AG10803 (cell line): ENCODE measurements at regions not wholly inside any gene's neighbourhood (a gene's known extent, or its start where the extent isn't known, plus 50 kb on each side); places are given as distances from the start of the nearest gene placed in this dataset.

ENCODE experiments used
- DNase-seq: peaks from one replicate; pipeline ENCODE4 v3.0.0; 2010; ENCODE audit warnings: low read depth
- H3K4me3 ChIP-seq: 2 replicates; pipeline ENCODE4 v1.5.1; 2011; ENCODE audit warnings: mild to moderate bottlenecking, low read length, control low read depth
- TF ChIP-seq, protein P1 (sequence below): conservative IDR thresholded peaks from 2 replicates; pipeline ENCODE4 v1.5.1; 2011; ENCODE audit warnings: mild to moderate bottlenecking, low read length, control low read depth, inconsistent platforms

DNA sequence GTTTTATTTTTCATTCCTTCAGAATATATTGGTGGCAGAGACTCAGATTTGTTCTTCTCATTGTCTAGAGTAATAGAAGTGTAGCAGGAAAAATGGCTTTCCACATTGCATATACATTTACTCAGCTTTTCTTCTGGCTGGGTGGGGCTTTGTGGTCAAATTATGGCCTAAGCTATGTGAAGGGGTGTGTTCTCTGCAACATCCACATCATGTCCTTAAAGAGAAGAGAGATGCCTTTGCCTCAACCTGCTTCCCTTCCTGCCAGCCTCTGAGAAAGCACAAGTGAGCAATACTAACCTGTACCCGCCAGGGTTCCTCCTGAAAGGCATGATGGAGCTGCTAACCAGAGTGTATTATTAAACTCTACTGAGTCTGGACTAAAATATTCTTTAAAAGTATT is 695.6 kb upstream of the FAM241A start:
- no peak for DNase-seq
- TF ChIP-seq, protein P1, sequence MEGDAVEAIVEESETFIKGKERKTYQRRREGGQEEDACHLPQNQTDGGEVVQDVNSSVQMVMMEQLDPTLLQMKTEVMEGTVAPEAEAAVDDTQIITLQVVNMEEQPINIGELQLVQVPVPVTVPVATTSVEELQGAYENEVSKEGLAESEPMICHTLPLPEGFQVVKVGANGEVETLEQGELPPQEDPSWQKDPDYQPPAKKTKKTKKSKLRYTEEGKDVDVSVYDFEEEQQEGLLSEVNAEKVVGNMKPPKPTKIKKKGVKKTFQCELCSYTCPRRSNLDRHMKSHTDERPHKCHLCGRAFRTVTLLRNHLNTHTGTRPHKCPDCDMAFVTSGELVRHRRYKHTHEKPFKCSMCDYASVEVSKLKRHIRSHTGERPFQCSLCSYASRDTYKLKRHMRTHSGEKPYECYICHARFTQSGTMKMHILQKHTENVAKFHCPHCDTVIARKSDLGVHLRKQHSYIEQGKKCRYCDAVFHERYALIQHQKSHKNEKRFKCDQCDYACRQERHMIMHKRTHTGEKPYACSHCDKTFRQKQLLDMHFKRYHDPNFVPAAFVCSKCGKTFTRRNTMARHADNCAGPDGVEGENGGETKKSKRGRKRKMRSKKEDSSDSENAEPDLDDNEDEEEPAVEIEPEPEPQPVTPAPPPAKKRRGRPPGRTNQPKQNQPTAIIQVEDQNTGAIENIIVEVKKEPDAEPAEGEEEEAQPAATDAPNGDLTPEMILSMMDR: no peak
- no peak overlapping the region for H3K4me3 ChIP-seq

- H3K4me3 ChIP-seq: no peak overlapping the region
- no peak for DNase-seq
- TF ChIP-seq, protein P1: no peak
Observed at GRCh38 chr4:111450867-111451266, 694.4 kb upstream of the FAM241A start.

GRCh38 chr4:111453216-111453615 is 692.0 kb upstream of the FAM241A start:
- TF ChIP-seq, protein P1: no peak
- no peak overlapping the region for H3K4me3 ChIP-seq
- peak; percentile 54 for DNase-seq

DNA sequence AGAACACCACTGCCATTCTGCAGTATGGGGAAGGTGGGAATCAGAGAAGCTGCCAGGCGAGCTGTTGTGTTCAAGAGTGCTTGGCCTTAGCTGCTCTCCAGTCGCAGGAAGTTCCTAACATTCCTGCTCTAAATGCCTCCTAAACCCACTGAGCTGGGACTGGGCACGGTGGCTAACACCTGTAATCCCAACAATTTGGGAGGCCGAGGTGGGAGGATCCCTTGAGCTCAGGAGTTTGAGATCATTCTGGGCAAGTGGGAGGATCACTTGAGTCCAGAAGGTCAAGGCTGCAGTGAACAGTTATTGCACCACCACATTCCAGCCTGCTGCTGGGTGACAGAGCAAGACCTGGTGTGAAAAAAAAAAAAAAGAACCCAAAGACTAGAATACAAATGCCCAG is 690.3 kb upstream of the FAM241A start:
- TF ChIP-seq, protein P1: no peak
- H3K4me3 ChIP-seq: no peak overlapping the region
- DNase-seq: peak; percentile 42

- DNase-seq: no peak
- TF ChIP-seq, protein P1: no peak
- H3K4me3 ChIP-seq: no peak overlapping the region
Observed at GRCh38 chr4:111464251-111465045, 680.8 kb upstream of the FAM241A start.

- TF ChIP-seq, protein P1: no peak
- DNase-seq: peak; percentile 71
- no peak overlapping the region for H3K4me3 ChIP-seq
Observed at GRCh38 chr4:111466811-111467604, 678.2 kb upstream of the FAM241A start.
